ENCODE measurements at regions not wholly inside any gene's neighbourhood (a gene's known extent, or its start where the extent isn't known, plus 50 kb on each side); places are given as distances from the start of the nearest gene placed in this dataset.

DNA sequence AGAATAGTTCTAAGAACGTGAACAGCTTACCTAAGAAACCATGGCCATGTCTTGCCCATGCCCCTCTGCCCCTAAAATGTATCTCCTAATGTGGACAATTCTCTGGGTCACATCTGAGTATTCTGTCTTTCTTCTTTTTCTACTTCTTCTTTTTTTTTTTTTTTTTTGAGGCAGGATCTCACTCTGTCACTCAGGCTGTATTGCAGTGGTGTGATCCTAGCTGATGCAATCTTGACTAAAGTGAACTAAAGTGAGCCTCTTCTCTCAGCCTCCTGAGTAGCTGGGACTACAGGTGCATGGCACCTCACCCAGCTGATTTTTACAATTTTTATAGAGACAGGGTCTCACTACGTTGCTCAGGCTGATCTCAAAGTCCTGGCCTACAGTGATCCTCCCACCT, 204.8 kb upstream of the ZPLD1 start:
- no peak for TF ChIP-seq POLR2A (IDR thresholded peaks at IDR 0.05)
- no peak for TF ChIP-seq CTCF (IDR thresholded peaks at IDR 0.05)
